SH-SY5Y (cell line): ENCODE measurements at regions not wholly inside any gene's neighbourhood (a gene's known extent, or its start where the extent isn't known, plus 50 kb on each side); places are given as distances from the start of the nearest gene placed in this dataset.

ENCODE experiments used
- GATA2 ChIP-seq: IDR thresholded peaks from 2 replicates; pipeline ENCODE4 v1.6.1; 2011; ENCODE audit warnings: mild to moderate bottlenecking, low read depth, low read length
- GATA3 ChIP-seq: IDR thresholded peaks from 2 replicates; pipeline ENCODE4 v1.6.1; 2011; ENCODE audit warnings: low read depth, mild to moderate bottlenecking, low read length, moderate library complexity

DNA sequence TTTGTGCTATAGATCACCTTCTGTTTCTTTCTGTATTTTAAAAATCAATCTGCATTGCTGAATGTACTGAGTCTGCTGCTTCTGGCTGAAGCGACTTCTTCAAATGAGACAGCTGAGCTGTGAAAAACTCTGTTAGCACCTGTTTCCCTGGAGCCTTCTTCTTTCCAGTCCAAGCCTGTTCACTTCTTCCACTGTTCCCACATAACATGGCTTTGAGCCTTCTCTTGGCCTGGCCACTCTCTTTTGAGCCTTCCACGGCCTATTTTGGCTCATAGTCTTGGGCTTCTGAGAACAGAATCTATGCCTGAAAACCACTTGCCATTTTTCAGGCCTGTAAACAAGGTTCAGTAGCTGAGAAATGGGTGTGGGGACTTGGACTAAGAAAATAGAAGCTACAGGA, 132.9 kb upstream of the IGFBP7 start:
- no peak for TF ChIP-seq GATA3

DNA sequence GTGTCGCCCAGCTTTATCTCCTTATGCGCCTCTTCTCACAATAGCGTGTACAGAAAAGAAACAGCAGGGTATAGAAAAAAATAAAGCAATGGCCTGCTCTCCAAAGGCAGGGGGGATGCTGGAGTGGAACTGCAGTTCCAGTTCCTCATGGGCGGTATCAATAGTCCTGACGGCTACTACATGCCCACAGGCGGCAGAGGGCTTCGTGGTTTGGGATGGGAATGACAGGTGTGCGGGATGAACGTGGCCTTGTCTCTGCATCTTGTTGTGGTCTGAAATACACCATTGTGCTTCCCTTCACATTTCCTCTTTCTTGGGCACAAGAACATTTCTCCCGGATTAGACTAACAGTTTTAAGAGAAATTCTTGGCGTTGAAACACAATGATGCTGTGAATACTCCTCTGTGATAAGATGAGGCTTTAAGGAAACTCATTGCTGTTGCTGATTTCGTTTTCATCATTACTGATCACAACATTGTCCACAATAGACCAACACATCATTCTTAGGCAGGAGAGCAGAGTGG, 124.1 kb upstream of the IGFBP7 start:
- TF ChIP-seq GATA2 (no peak), GATA3 (no peak)

DNA sequence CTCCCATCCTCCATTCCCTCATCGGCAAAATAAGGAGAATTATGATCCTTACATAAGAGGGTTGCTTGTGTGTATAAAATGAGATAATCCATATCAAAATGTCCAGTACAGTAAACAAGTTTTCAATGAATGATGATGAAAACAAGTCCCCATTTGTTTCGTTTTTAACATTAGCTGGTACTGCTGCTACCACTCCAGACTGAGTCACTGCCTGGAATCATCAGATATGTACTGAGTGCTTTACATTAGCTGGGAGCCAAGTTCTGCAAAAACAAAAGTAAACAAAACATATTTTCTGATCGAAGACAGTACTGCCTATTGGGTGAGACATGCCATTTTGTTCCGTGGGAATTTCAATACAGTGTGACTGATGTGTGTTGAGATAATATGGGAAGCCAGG, 123.2 kb upstream of the IGFBP7 start:
- TF ChIP-seq GATA2 (no peak), GATA3 (no peak)

DNA sequence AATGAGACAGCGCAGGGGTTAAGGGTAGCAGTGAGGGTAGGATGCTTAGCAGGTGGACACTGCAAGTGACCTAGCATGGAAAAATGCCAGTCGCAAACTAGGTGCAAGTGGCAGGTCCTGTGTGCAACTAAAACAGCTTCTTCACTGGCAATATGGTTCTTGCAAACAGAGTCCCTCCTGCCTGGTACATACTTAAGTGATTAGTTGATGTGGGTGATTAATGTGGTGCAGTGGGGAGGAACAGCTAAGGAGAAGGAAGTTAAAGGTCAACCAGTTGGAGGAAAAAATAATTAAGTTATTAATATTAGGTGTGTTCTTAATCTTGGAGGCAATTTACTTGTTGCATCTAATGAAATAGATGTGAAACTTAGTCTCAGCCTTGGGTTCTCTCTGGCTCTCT, 121.6 kb upstream of the IGFBP7 start:
- TF ChIP-seq GATA3 (no peak), GATA2 (no peak)

DNA sequence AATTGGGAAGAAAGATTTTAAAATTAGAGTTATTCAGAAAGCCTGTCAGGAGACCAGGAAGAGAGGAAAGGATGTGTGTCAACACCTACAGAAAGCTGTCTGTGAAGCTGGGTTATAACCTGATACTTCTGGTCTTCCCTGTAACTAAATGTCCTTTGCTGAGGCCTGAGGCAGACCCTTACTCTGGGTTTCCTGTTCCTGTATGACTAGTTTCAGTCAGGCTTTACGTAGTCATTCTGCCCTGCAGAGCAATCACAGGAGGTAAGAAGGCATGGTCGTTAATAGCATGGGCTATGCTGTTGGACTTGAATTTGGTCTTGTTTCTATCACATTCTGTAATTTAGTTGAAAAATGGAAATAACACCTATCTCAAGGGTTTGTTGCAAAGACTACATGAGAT, 110.5 kb upstream of the IGFBP7 start:
- TF ChIP-seq GATA2: no peak
- TF ChIP-seq GATA3: no peak

- TF ChIP-seq GATA3: no peak
- no peak for TF ChIP-seq GATA2
These were observed 110.0 kb upstream of the IGFBP7 start for GRCh38 chr4:57220172-57220571.

GRCh38 chr4:57219431-57219830, 109.2 kb upstream of the IGFBP7 start:
- TF ChIP-seq GATA3 (no peak), GATA2 (no peak)

DNA sequence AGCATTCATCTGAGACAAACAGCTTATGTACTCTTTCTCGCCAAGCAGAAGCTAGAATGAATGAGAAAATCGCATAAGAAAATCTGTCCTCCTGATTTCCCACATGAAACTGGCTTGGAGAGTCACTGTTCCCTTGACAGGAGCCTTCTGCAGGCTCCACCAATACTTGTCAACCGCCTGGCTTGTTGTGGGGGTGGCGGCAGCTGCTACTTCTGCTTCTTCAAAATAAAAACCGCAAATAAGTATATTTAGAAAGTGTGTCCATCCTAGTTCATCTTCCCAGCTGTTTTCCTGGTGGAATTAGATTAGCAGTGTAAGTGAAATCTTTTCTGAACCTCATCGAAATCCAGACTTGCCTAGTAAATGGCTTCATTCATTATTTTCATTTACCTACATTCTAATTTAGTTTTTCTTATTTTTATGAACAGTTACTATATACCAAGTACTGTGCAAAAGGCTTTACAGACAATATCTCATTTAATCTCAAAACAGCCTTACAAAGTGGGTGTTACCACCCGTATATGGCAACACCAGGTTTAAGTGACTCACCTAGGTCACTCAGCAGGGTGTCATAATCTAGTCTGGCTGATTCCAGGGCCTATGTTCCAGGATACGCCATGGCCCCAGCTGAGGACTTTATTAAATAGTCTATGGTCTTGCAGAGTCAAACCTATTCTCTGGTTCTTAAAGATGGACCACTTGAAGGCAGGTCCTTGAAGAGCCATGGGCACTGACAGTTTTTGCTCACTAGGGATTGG, 104.6 kb upstream of the IGFBP7 start:
- TF ChIP-seq GATA2 (no peak), GATA3 (no peak)

DNA sequence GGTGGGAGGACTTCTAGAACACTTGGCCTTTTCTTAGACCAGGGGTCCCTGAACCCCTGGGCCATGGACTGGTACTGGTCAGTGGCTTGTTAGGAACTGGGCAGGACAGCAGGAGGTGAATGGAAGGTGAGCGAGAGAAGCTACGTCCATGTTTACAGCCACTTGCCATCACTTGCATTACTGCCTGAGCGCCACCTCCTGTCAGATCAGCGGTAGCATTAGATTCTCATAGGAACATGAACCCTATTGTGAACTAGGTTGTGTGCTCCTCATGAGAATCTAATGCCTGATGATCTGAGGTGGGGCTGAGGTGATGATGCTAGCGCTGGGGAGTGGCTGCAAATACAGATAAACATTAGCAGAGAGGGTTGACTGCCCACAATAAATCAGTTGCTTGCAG, 100.9 kb upstream of the IGFBP7 start:
- TF ChIP-seq GATA3 (no peak), GATA2 (no peak)

GRCh38 chr4:57206172-57206571, 96.0 kb upstream of the IGFBP7 start:
- TF ChIP-seq GATA3: no peak
- TF ChIP-seq GATA2: no peak

DNA sequence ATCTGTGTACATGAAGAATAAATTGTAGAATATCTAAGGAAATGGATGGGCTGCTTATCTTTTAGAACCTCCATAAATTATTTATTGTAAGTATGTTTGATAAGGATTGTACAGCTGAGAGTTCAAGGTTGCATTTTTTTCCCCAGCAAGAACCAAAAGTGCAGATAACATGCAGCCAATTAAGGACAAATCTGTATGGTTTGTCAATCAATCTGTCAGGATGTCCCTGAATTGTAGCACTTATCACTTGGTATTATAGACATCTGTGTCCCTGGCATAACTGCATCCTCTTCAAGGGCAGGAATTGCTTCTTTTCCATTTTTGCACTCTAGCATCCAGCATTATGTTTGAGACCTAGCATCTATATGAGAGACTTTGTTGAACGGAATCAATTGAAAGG, 95.4 kb upstream of the IGFBP7 start:
- TF ChIP-seq GATA3: no peak
- TF ChIP-seq GATA2: no peak

GRCh38 chr4:57200799-57201327, 90.7 kb upstream of the IGFBP7 start:
- no peak for TF ChIP-seq GATA2
- TF ChIP-seq GATA3: no peak

DNA sequence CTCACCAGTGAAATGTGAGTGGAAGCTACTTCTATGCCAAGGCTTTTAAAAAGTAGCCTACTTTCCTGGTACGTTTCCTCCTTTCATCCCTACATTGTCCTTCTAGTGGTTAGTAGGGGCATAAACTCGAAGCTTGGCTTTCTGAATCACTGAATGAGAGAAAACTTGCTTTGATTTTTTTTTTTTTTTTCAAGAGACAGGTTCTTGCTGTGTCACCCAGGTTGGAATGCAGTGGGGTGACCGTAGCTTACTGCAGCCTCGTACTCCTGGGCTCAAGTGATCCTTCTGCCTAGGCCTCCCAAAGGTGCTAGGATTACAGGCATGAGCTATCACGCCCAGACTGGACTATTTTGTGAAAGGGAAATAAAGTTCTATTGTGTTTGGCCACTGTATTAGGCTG, 89.1 kb upstream of the IGFBP7 start:
- TF ChIP-seq GATA2 (no peak), GATA3 (no peak)

DNA sequence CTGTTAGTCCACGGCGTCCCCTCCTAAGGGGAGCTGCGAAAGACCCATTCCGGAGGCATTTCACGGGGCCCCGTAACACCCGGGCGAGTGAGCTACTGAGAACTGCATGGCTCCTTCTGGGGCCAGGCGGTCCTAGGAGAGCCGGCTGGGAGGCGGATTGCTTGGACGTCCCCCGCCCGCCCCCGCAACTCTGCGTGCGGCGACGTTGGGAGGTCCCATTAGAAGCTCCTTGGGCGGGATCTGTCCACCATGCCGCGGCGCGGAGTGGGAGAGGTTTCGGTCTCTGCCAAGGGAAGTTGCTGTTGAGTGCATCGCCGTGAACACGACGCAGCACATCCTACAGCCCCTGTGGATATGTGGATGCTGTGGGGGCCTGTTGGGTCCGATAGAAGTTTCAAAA, 85.4 kb upstream of the IGFBP7 start:
- TF ChIP-seq GATA3: no peak
- TF ChIP-seq GATA2: no peak

DNA sequence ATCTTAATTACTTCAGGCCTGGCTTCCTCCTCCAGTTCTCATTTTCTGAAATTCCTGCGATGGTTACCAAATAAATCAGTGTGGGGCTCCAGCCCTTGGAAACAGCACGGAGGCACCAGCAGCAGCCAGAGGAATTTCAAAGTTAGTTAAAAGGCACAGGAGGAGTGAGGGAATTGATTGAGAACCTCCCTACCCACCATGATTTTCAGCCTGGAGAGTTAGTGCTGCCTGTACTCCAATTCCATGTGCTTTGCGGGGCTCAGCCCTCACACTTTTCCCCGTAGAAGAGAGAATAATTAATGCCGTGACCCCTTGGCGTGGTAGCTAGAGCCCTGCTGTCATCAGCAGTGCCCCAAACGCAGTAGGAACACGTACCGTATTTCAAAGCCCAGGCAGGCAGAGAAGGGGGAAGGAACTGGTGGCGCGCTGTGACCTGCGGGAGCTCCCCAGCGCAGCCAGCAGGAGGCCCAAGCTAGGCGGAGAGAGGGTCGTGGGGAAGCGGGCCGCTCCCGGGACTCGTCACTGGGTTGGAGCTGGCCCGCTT, 84.0 kb upstream of the IGFBP7 start:
- no peak for TF ChIP-seq GATA2
- TF ChIP-seq GATA3: no peak

DNA sequence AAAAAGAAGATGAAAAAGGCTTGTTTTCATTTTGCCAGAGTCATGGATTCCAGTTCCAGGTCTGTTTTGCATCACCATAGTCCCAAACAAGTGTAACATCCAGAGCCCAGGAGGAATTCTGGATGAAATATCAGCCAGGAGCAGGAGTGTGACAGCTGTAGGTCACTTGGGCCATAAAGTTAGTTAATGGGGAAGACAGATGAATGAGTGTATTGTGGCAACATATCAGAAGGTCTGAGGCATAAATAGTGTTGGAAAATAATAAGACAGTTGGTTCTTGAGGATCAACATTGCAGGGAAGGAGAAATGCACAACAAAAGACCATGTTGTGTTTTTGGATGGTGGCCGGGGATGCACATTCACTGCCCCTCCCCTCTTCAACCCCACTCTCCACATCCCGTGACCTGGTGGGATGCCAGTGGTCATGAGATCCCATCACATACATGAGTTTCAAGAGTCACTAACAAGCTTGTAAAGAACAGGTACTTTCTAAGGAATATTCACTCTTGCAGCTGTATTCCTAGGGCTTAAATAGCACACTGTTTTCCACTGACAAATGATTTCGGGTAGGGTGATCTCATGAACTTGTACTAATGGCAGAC, 83.1 kb upstream of the IGFBP7 start:
- TF ChIP-seq GATA3: no peak
- TF ChIP-seq GATA2: no peak
